Umbilical cord (tissue), 1 donor: ENCODE measurements at regions not wholly inside any gene's neighbourhood (a gene's known extent, or its start where the extent isn't known, plus 50 kb on each side); places are given as distances from the start of the nearest gene placed in this dataset.
"Not testable (repeated sequence)": the region's sequence is repeated elsewhere in the genome, so short reads cannot be mapped to it uniquely, and the experiment has no call there.

Source experiments
- DNase-seq: peaks from one replicate; pipeline ENCODE4 v3.0.0-alpha.2; 2015; ENCODE audit warnings: low spot score

DNA sequence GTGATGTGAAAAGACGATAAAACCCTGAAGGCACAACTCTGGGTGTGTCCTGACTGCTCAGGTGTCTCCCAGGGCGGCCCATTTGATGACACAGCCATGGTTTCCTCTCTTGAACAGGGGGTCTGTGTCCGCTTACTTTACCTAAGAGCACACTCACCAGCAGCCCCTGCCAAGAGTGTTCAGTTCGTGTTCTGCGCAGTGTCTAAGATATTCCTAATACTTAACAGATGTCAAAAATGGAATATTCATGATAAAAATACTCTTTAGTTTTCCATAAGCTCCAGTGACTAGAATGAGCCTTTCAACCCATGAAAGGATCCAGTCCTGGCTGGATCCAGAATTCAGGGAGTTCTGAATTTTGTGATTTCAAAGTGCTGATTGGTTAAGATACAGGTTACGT lies 492.4 kb downstream of the TNS3 start:
- DNase-seq: peak; percentile 78

DNA sequence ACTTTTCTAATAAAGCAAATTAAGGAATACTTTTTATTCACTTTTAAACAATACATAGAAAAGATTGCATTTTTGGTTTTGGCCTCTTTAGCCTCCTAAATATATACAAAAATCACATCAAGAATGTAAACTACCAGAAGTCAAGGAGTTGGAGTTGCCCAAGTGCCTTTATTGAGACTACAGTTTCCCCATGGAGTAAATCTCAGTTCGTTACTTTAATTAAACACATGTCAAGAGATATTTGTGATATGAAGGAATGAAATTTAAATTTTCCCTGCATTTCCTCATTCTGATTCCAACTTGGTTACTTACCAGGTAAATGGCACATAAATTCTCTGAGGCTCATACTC lies 492.9 kb downstream of the TNS3 start:
- no peak for DNase-seq

DNA sequence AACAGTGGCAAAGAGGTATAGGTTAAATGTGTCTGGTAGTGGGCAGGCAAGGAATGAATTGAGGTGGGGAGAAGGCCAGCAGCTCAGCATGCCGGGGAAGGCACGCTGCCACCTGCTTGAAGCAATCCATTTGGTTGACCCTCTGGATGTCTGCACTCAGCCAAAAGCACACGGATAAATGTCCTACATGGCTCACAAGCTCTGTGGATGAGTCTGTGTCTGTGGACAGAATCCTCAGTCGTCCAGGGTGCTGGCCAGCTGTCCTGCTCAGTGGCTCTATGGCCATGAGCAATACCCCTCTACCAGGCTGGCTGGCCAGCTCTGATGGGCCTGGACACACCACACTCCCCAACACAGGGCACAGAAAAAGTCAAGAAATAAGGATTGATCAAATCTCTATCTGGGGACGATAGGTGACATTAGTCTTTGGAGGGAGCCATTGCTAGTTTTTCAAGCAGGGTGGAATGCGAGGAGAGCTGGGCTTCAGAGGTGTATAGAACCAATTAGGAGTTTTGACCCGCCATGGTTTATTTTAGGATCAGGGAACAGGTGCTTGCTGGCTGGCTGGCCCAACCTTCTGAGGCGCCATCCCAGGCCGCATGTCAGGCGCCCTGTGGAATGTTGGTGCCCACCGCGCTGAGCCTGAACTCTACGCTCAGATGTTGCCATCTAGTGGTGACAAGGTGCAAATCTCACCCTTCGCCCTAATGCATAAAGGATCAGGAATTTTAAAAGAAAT lies 493.4 kb downstream of the TNS3 start:
- peak; percentile 74 for DNase-seq

DNA sequence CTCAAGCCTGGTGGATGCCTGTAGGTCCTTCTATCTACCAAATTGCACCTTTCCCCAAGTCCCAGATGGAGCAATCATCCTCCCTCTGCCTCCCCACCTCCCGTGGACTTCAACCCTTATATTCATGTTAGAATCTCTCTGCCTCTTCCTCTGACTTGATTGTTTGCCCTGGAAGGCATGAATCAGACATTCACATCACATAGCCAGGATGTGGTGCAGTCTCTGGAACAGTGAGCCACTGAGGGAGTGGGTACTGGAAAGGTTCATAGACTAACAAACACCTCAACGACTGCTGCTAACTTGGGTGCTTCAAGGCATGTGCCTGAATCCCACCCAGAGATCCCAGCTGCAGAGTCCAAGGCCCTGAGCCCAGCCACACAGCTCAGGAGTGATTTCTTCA lies 494.0 kb downstream of the TNS3 start:
- DNase-seq: no peak

DNA sequence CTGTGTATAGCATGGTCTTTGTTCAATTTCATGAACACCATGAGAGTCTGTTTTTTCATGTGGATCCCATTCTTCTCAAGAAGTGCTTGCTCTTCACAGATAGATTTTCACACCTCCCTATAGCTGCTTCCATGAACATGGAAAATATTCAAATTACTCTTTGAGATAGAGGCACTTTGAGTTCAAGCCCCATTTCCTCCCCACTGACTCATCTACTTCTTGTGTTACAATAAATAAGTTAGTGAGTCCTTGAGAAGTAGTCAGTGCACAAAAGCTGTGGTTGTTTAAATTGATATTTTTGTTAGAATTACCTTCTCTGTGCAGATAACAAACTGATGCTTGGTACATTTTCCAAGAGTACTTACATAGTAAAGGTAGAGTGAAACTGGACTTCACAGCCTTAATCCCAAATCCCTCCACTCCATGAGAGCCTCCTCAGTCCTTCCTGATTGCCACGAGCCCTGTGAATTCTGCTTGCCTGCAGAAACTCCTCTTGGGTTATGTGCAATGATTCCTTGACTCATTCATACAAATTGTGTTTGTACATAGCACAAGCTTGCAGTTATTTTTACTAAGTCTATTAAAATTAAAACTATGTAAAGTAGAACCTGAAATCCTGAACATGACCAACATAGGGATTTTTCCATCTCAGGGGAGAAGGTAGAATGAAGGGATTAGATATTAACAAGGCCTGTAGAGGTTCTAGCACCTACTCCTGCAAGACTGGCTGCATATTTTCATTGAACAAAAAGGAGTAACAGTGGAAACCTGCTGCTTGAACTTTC lies 496.2 kb downstream of the TNS3 start:
- no peak for DNase-seq

DNA sequence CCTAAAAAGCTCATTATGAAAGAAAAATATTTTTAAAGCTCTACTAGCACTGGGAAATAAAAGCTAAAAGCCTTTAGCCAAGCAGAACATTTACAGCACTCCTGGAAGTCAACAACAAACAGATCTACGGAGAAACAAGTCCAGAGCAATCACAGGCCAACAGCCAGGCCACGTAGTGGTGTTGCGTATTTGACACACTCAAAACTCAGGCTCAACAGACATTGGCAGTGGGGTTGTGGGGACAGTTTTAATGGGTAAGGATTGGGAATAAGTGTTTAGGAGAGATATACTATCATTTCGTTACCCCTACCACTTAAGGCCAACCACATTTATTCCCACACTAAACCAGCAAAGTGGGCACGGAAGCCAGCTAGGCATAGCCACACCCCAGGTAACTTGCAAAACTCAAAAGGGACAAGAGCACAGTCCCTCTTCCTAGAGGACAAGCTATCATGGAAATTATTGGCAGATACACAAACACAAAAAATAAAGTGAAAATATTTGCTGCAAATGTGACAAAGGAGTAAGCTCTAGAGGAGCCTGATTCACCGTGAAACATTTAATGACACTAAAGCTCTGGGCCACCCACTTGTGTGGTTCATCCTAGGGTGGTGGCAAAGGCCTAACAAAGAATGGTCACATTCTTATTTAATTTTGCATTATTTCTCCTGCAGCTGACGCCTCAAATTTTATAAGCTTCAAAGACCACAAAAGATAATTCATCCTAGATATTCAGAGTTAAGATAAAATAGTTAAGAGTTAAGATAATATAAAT lies 498.2 kb downstream of the TNS3 start:
- DNase-seq: no peak

DNA sequence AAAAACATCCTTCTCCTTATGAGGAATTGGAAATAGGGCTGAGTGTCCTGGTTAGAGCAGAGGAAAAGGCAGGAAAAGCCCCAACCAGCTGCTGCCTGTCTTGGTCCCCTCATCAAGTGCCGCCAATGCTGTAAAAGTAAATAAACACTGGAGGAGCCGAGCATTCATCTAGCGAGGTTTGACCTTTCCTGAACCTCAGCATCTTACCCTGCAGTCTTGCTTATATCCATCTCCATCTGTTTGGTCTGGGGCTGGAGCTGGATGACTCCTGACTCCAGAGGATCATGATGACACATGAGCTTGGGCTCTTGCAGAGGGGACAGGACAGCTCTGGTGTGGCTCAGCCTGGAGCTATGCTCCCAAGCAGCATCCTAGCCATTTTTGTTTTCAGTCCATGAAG lies 501.1 kb downstream of the TNS3 start:
- DNase-seq: no peak

DNA sequence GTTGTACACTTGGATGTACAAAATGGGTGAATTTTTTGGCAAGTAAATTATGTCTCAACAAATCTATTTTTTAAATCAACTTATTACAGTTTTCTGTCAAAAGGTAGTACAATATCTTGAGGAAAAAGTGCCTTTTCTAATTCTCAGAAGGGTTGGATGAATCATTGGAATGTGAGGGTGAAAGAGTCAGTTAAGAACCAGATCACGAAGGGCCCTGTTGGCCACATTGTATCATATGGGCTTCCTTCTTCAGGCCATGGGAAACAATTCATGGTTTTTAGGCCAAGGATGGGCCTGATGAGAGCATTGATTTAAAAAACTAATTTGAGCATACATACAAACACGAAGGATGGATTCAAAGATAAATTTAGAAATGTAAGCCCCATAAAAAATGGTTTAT lies 503.7 kb downstream of the TNS3 start:
- DNase-seq: no peak

DNA sequence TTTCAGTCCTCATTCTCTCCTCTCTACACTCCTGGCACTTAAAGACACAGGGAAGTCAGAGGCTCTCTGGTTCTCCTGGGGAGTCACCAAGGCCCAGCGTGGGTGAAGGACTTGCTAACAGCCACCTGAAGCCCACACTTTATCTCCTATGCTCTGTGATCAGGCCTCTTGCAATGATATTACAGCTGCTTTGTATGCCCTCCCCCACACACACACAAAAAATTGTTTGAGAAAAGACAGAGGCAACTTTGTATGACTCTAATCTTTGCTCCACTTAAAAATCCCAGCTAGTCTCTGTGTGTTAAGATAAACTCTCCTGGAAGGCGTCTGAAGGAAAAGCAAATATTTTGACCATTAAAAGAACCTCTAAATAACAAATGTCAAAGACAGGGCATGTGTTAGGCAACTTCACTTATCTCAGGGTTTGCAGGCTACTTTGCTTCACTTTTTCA lies 507.2 kb downstream of the TNS3 start:
- DNase-seq: peak; percentile 97

DNA sequence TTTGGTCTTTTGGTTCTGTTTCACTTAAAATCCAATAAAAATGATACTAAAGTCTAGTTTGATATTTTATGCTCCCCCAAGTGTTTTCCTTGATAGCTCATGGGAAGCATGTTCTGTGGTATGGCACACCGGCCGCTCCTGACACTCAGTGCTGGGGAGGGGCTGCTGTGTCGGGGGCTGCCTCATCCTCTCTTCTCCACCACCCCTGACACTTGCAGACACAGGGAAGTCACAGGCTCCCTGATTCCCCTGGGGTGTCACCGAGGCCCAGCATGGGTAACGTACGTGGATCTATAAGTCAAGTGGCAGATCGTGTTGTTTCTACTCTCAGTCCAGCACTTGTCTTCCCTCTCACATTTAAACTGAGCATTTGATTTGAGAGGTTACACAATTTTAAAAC lies 508.6 kb downstream of the TNS3 start:
- DNase-seq: no peak

DNA sequence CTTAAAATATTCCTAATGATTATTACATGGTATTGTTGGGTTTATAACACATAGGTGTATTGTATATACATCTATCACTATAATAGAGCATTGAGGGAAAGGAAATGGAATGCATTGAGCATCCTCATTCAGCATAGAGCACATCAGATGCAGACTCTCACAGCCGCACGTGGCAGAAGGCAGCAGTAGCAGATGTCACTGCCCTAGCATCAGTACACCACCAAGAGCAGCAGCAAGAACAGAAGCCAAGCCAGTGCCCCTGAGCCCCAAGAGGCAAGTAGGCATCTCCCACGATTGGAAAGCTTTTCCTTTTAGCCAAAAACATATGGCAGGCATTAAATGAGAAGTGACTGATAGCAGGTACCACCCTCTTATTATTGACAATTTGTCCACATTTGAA lies 510.0 kb downstream of the TNS3 start:
- no peak for DNase-seq

DNA sequence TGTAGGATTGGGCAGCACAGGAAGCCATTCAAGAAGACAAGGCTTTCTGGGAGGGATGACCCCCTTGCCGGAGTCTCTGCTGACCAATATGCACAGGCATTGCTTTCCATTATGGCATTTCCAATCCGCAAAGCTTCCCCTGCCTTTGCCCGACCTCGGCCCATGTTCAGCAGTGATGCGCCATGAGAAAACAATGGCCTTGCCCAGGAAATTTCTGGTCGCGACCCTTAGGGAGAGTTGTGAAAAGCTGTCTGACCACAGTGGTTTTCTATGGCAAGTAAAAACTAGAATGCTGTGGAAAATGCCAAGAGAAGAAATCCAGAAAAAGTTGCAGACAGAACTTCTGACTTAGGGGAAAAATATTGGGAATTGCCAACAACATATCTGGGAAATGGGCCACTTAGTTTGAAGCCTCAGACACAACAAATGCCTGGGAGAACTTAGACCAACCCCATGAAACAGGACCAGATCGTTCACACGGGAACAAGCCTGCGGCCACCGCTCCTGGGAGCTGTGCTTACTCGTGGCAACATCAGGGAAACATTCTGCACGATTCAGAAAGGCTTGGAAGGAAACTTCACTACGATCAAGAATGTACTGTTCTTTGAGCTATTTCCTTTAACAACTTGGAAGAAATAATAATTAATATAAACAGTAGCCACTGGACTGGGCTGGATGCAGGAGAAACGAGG lies 512.4 kb downstream of the TNS3 start:
- DNase-seq: no peak

DNA sequence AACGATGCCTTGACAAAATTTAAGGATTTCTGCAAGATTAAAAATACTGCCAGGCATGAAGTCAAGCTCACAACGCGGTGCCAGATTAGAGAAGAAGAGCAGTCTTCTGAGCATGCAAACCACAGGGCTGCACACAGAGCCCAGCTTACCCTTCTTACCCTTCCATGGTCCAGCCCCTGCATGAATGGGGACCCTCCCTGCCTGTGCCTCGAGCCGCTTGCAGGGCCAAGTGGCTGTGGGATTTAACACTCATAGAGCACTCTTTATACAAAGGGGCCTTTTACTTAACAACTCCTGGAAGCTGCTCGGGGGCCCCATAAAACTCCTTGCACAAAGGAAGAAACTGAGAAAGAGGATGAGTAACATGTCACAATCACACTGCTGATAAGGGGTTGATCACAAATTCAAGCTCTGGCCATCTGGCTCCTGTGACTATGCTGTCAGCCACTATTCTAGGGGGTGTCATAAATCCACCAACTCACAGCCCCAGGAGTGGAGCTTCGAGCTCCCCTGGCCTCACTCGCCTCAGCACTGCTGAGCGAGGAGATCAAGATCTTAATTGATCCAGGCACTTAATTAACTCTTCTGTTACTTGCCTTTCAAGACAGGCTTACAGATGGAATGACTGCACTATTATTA lies 514.8 kb downstream of the TNS3 start:
- DNase-seq: peak; percentile 84

DNA sequence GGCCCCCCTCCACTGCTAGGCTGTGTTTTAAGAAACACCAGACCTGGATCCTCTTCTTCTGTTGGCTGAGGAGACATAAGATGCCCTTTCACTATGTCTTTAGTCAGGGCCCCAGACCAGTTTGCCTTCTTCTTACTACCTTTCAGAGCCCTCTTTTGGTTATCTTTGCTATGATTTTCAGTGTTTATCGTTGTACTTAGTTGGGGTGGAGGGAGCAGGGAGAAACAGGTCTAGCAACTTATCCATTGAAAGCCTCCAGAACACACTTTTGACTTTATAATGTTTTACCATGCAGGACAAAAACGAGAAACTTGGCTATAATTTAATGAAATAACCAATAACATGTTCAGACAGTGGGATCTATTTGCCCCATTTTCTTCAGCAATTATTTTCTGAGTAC lies 525.2 kb downstream of the TNS3 start:
- DNase-seq: peak; percentile 33

DNA sequence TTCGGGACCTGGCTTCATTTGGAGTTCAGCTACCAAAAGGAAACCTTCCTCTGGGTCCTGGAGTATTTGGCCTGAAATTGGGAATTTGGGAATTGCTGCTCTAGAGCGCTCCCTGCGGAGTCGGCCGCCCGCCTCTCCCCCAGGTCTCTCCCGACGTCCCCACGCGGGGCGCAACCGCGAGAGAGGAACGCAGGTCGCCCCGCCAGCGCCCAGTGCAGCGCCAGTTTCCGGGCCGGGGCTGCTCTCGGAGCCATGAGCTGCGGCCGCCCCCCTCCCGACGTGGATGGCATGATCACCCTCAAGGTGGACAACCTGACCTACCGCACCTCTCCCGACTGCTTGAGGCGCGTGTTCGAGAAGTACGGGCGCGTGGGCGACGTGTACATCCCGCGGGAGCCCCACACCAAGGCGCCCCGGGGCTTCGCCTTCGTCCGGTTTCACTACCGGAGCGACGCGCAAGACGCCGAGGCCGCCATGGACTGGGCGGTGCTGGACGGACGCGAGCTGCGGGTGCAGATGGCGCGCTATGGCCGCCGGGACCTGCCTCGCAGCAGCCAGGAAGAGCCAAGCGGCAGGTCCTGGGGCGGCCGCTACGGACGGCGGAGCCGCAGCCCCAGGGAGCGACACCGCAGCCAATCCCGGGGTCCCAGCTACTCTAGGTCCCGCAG lies 529.2 kb downstream of the TNS3 start:
- not testable (repeated sequence) for DNase-seq

DNA sequence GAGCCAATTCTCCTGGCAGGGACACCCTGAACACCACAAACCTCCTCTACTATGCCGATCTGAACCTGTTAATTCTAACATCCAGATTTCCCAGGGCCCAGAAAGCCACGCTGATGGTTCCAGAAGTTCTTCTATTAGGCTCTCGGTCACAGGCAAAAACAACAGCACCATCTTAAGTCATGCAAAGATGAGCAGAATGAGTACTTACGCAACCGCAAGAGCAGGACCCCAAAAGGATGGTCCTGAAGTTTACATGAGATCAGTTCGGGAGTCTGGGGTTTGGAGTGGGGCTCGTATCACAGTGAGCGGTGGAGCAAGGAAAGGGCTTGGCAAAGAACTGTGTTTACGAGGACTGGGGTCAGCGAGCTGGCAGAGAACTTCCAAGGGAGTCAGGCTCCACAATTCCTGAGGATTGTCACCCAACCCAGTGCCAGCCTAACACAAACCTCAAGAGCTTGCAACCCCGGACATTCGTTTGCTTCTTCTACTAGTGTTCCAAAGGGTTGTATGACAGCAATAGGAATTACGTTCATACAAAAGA lies 532.6 kb downstream of the TNS3 start:
- DNase-seq: no peak

DNA sequence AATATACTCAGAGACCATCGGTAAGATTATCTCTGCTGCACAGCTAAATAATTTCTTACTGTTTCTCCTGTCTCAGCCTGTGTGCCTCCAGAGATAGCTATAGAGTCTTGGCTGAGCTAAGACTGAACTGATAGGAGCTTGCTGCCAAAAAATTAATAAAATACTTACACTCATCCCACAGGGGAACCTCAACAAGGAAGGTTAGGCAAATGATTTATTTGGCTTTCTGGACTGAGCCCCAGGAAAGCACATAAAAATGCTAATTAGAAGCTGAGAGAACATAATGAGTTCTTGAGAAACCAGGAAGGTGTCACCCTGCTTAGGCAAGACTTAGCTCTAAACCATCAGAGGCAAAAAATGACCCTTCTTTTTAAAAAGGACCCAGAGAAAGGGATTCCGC lies 534.5 kb downstream of the TNS3 start:
- no peak for DNase-seq

DNA sequence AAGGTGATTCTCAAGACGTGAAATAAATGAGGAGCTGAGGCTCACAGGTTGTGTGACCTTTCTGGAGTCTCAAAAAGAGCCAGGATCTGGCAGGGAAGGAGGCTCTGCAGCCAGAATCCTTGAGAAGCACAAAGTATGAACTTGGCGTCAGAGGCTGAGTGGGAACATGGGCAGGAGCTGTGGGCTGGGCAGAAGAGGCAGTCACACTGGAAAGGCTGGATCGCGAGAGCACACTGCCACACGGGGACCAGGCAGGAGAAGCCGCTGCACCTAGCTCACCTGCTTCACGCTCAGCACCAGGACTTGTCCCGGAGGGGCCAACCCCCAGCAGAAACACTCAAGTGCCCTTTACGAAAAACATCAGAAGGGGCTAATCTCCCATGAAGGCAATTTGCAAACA lies 535.0 kb downstream of the TNS3 start:
- no peak for DNase-seq

DNA sequence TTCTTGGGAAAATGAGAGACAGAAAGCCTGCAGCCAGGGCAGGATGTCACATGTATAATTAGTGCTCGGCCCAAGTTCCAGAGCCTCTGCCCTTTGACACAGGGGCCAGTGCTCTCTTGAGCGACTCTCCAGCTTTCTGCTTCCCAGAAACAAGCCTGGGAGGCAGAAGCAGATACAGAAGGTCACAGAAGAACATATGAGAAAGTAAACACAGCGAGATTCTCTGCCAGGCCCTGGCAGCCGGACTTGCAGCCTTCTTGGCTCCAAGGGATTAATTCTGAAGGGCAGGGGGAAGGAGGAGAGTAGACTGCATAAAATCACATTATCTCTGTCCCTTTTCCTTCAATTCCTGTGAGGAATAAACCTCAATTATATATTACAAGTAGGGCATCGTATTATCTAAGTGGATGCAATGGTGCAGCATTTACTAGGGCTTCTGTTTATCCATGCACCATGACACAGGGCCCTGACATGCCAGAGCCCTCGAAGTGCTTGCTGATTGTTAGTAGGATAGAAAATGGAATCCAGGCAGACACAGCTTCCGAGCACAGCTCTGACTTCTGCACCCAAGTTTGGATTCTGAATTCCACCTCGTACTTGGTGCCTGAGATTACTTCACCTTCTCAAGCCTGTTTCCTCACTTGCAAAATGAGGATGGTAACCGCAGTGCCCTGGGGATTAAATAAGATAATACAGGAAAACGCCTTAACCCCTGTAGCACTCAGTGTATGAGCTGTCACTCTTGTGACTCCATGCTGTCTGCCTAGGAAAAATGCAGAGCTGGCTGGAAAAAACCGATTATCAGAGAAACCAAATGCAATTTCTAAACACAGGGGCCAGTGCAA lies 536.5 kb downstream of the TNS3 start:
- DNase-seq: peak; percentile 67

DNA sequence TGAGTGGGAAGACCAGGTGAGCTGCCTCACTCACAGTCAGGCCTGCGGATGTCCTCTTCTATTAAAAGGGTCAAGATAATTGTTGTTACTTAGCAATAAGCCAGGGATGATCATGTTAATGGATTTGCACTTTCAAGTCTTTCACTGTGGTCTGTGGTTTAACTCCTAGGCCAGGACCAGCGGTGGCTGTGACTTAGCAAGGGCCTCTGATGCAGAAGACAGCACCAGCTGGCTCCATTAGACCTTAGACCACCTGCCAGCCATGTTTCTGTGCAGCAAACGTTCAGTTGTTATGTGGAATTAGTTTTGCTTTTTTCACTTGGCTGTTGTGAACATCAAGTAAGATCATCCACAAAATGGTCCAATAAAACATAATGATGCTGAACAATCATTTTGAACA lies 537.3 kb downstream of the TNS3 start:
- no peak for DNase-seq
